Activated CD4-positive, alpha-beta T cell treated with anti-CD3 and anti-CD28 coated beads, Interleukin-2, Interleukin-4, amounts not matched to agents 100 ng/mL and 50 ng/mL, durations not matched to agents 16 hours and 8 hours (primary cell): ENCODE measurements at regions not wholly inside any gene's neighbourhood (a gene's known extent, or its start where the extent isn't known, plus 50 kb on each side); places are given as distances from the start of the nearest gene placed in this dataset.

Experiments used
- DNase-seq: peaks from one replicate; pipeline ENCODE4 v3.0.0-alpha.2; 2020; ENCODE audit warnings: low spot score

GRCh38 chr20:9981829-9982228, 53.0 kb upstream of the ANKEF1 start:
- DNase-seq = no peak

- peak; percentile 77 for DNase-seq
Observed at GRCh38 chr20:9978397-9979004, 56.3 kb upstream of the ANKEF1 start.

- no peak for DNase-seq
Observed at GRCh38 chr20:9977629-9978028, 57.2 kb upstream of the ANKEF1 start.

GRCh38 chr20:9974324-9974723, 60.5 kb upstream of the ANKEF1 start:
- no peak for DNase-seq

- no peak for DNase-seq
Observed at GRCh38 chr20:9971746-9972145, 63.0 kb upstream of the ANKEF1 start.

GRCh38 chr20:9969626-9970025, 65.2 kb upstream of the ANKEF1 start:
- DNase-seq = no peak

- DNase-seq = no peak
Observed at GRCh38 chr20:9968015-9968414, 66.8 kb upstream of the ANKEF1 start.

GRCh38 chr20:9966966-9967365, 67.8 kb upstream of the ANKEF1 start:
- no peak for DNase-seq

- DNase-seq = no peak
Observed at GRCh38 chr20:9963029-9963428, 71.8 kb upstream of the ANKEF1 start.

GRCh38 chr20:9958693-9959092, 76.1 kb upstream of the ANKEF1 start:
- DNase-seq = no peak

- DNase-seq = no peak
Observed at GRCh38 chr20:9955646-9956045, 79.1 kb upstream of the ANKEF1 start.

- DNase-seq = no peak
Observed at GRCh38 chr20:9949563-9949962, 85.2 kb upstream of the ANKEF1 start.

- no peak for DNase-seq
Observed at GRCh38 chr20:9945408-9945807, 89.4 kb upstream of the ANKEF1 start.

GRCh38 chr20:9942736-9943135, 92.1 kb upstream of the ANKEF1 start:
- no peak for DNase-seq

GRCh38 chr20:9940329-9940728, 94.5 kb upstream of the ANKEF1 start:
- no peak for DNase-seq

GRCh38 chr20:9939231-9939630, 95.6 kb upstream of the ANKEF1 start:
- DNase-seq = no peak

- no peak for DNase-seq
Observed at GRCh38 chr20:9935285-9935684, 96.4 kb upstream of the PAK5 start.

GRCh38 chr20:9930142-9930541, 91.3 kb upstream of the PAK5 start:
- no peak for DNase-seq

GRCh38 chr20:9928955-9929354, 90.1 kb upstream of the PAK5 start:
- DNase-seq = no peak

GRCh38 chr20:9928281-9928737, 89.4 kb upstream of the PAK5 start:
- peak; percentile 23 for DNase-seq

GRCh38 chr20:9927224-9927623, 88.3 kb upstream of the PAK5 start:
- DNase-seq = no peak

GRCh38 chr20:9926476-9926875, 87.6 kb upstream of the PAK5 start:
- no peak for DNase-seq

- no peak for DNase-seq
Observed at GRCh38 chr20:9926007-9926406, 87.1 kb upstream of the PAK5 start.

- DNase-seq = no peak
Observed at GRCh38 chr20:9923648-9924047, 84.8 kb upstream of the PAK5 start.

- DNase-seq = no peak
Observed at GRCh38 chr20:9920866-9921265, 82.0 kb upstream of the PAK5 start.
